ENCODE measurements at regions not wholly inside any gene's neighbourhood (a gene's known extent, or its start where the extent isn't known, plus 50 kb on each side); places are given as distances from the start of the nearest gene placed in this dataset.
"Not testable (repeated sequence)": the region's sequence is repeated elsewhere in the genome, so short reads cannot be mapped to it uniquely, and the experiment has no call there.

GRCh38 chr21:20902998-20903397, 95.2 kb upstream of the NCAM2 start:
- DNase-seq (ENCODE audit: low read depth in 2 of 2), result no peak

GRCh38 chr21:20927555-20927954, 70.7 kb upstream of the NCAM2 start:
- DNase-seq (ENCODE audit: low read depth in 2 of 2), result not testable (repeated sequence)

GRCh38 chr21:20942523-20942922, 55.7 kb upstream of the NCAM2 start:
- DNase-seq (ENCODE audit: low read depth in 2 of 2), result no peak

DNA sequence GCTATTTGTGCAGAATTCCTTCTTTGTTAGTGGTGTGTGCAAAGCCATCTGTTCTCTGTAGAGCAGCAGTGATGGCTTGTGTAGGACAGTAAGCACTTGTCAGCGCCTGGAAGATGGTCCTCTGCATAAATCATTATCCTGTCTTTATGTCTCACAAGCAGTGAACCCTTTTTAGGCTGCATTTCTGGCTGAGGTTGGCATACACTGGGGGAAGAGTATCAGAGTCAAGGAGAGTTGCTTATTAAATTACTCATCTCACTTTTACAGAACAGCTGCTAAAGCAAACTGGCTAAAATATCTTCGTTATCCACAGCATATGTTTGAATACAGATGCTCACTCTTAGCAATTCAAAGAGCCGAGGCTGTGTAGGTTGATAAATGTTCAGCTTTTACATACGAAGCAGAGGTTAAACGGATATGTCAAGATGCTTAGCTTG, 54.6 kb upstream of the NCAM2 start:
- no peak for DNase-seq (ENCODE audit: low read depth in 2 of 2)

DNA sequence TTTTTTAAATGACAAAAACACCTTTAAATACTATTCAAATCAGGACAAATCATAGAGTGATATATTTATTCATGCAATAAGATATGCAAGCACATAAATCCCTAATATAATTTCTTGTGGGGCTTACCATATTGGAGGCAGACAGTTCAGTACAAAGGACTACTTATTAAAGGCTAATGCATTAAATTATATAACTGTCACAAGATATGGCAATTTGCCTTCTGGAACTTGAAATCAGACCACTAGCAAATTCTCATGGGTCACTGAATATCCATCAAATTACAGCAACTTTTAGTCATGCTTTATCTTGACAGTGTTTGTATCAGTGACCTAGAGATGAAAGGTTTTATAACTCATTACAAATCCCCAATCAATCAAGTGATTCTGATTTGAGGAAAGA, 54.1 kb upstream of the NCAM2 start:
- DNase-seq (ENCODE audit: low read depth in 2 of 2), result no peak

DNA sequence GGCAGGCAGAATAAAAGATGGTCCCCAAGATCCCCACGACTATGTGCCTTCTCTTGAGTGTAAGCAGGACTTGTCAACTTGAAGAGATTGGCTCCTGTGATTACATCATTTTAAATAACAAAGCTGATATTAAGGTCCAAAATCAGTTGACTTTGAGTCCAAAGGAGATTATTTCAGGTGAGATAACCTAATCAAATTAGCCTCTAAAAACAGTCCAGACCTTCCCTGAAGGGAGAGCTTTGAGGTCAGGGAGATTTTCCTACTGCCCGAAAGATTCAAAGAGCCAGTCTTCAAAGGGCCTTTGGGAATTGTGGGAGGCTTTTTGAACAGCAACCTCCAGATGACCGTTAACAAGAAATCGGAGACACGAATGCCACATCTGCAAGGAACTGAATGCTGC, 51.5 kb upstream of the NCAM2 start:
- no peak for DNase-seq (ENCODE audit: low read depth in 2 of 2)
